H1 (cell line): ENCODE measurements at regions not wholly inside any gene's neighbourhood (a gene's known extent, or its start where the extent isn't known, plus 50 kb on each side); places are given as distances from the start of the nearest gene placed in this dataset.

Experiments used
- CBX5 ChIP-seq: fragments of 300-800, 300-1000 bp; sonication (generic); IDR thresholded peaks from 2 replicates; pipeline ENCODE4 v1.7.1; 2016; ENCODE audit warnings: antibody characterized with exemption, low read length, low read depth
- CHD1 ChIP-seq: IDR thresholded peaks from 2 replicates; pipeline ENCODE4 v1.6.1; 2012; ENCODE audit warnings: low read depth, low read length, improper control_type of control experiment
- RAD21 ChIP-seq, 2 experiments: IDR thresholded peaks in 1 of 2; conservative IDR thresholded peaks in 1 of 2; 2 replicates each; pipeline ENCODE4 v1.6.1; 2011; ENCODE audit warnings: low read depth in 2 of 2, low read length in 2 of 2, improper control_type of control experiment in 1 of 2, inconsistent platforms in 1 of 2, mild to moderate bottlenecking in 1 of 2, moderate library complexity in 1 of 2
- TEAD4 ChIP-seq: IDR thresholded peaks from 2 replicates; pipeline ENCODE4 v1.6.1; 2012; ENCODE audit warnings: low read depth, low read length, inconsistent platforms, mixed read lengths

DNA sequence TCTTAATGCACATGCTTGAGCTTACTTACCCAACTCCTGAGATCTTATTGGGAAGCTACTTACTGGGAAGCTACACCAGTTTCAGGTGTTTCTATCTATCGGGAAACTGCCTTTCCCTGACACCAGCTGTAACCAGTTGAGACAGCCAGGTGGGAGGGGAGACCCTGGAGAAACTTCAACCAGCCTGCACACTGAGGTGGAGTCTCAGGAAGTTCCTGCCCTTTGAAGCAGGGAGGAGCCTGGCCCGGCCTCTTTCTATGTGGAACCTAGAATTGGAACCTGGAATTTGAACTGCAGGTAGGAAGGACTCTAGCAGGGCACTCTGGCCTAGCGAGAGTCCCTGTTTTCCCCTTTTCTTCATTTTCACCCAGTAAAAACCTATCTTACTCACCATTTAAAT lies 425.8 kb upstream of the PABPC4L start (continued):
- TF ChIP-seq RAD21 (IDR thresholded peaks at IDR 0.05 in 1 of 2, conservative IDR thresholded peaks at IDR 0.05 in 1 of 2; ENCODE audit: low read depth in 2 of 2, low read length in 2 of 2) (no peak), CBX5 (no peak), CHD1 (no peak), TEAD4 (no peak)
